ENCODE measurements at regions not wholly inside any gene's neighbourhood (a gene's known extent, or its start where the extent isn't known, plus 50 kb on each side); places are given as distances from the start of the nearest gene placed in this dataset.
"Not testable (repeated sequence)": the region's sequence is repeated elsewhere in the genome, so short reads cannot be mapped to it uniquely, and the experiment has no call there.

- DNase-seq (ENCODE audit: low read depth) = no peak
Measured at GRCh38 chr14:101082436-101083384, 179.2 kb upstream of the RTL1 start.

GRCh38 chr14:101083564-101084435, 180.3 kb upstream of the RTL1 start:
- no peak for DNase-seq (ENCODE audit: low read depth)

GRCh38 chr14:101084436-101084826, 180.9 kb upstream of the RTL1 start:
- no peak for DNase-seq (ENCODE audit: low read depth)

GRCh38 chr14:101086926-101087325, 183.4 kb upstream of the RTL1 start:
- DNase-seq (ENCODE audit: low read depth) = no peak

GRCh38 chr14:101087614-101088394, 184.3 kb upstream of the RTL1 start:
- no peak for DNase-seq (ENCODE audit: low read depth)

- DNase-seq (ENCODE audit: low read depth) = no peak
Measured at GRCh38 chr14:101088395-101088667, 184.8 kb upstream of the RTL1 start.

GRCh38 chr14:101088714-101089113, 185.2 kb upstream of the RTL1 start:
- DNase-seq (ENCODE audit: low read depth) = no peak

GRCh38 chr14:101090478-101090877, 187.0 kb upstream of the RTL1 start:
- not testable (repeated sequence) for DNase-seq (ENCODE audit: low read depth)

GRCh38 chr14:101090976-101091375, 187.5 kb upstream of the RTL1 start:
- no peak for DNase-seq (ENCODE audit: low read depth)

- not testable (repeated sequence) for DNase-seq (ENCODE audit: low read depth)
Measured at GRCh38 chr14:101094916-101095315, 191.4 kb upstream of the RTL1 start.

GRCh38 chr14:101096551-101096950, 193.0 kb upstream of the RTL1 start:
- no peak for DNase-seq (ENCODE audit: low read depth)

GRCh38 chr14:101097109-101097793, 193.7 kb upstream of the RTL1 start:
- DNase-seq (ENCODE audit: low read depth) = no peak

- no peak for DNase-seq (ENCODE audit: low read depth)
Measured at GRCh38 chr14:101098177-101098576, 194.7 kb upstream of the RTL1 start.

- DNase-seq (ENCODE audit: low read depth) = no peak
Measured at GRCh38 chr14:101098641-101099040, 195.1 kb upstream of the RTL1 start.

GRCh38 chr14:101101456-101102056, 198.0 kb upstream of the RTL1 start:
- no peak for DNase-seq (ENCODE audit: low read depth)

- no peak for DNase-seq (ENCODE audit: low read depth)
Measured at GRCh38 chr14:101102875-101103274, 199.4 kb upstream of the RTL1 start.

- DNase-seq (ENCODE audit: low read depth) = no peak
Measured at GRCh38 chr14:101103321-101103901, 199.9 kb upstream of the RTL1 start.

- DNase-seq (ENCODE audit: low read depth) = no peak
Measured at GRCh38 chr14:101104485-101104884, 201.0 kb upstream of the RTL1 start.

GRCh38 chr14:101105045-101105444, 201.5 kb upstream of the RTL1 start:
- no peak for DNase-seq (ENCODE audit: low read depth)

GRCh38 chr14:101108579-101109346, 205.2 kb upstream of the RTL1 start:
- no peak for DNase-seq (ENCODE audit: low read depth)
